HG03095 (cell line): ENCODE measurements at regions not wholly inside any gene's neighbourhood (a gene's known extent, or its start where the extent isn't known, plus 50 kb on each side); places are given as distances from the start of the nearest gene placed in this dataset.
A peak's percentile ranks its signal among the peaks of the same experiment; 100 is the strongest.
"Not testable (repeated sequence)": the region's sequence is repeated elsewhere in the genome, so short reads cannot be mapped to it uniquely, and the experiment has no call there.

Experiments
- ATAC-seq: cut with Tn5 transposase; IDR thresholded peaks from one replicate; pipeline ENCODE4 v1.9.1; 2021; ENCODE audit warnings: moderate library complexity; ENCODE audit not compliant: unreplicated experiment

DNA sequence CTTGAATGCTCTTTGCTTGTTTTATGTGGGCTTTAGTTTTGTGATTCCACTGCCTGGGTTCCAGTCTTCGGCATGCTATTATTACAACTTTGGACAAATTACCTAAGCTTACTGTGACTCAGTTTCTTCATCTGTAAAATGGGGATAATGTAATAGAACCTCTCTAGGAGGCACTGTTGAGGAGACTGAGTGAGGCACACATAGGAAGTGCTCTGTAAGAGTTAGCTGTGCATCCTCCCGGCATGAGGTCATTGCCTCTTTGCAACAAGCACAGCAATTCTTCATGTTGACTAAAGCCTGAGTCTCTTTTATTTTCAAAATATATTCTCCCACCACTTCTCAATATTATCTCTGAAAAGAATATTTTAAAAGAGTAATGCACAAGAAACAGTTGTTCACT, 227.4 kb downstream of the DLEU7 start:
- ATAC-seq, result no peak

DNA sequence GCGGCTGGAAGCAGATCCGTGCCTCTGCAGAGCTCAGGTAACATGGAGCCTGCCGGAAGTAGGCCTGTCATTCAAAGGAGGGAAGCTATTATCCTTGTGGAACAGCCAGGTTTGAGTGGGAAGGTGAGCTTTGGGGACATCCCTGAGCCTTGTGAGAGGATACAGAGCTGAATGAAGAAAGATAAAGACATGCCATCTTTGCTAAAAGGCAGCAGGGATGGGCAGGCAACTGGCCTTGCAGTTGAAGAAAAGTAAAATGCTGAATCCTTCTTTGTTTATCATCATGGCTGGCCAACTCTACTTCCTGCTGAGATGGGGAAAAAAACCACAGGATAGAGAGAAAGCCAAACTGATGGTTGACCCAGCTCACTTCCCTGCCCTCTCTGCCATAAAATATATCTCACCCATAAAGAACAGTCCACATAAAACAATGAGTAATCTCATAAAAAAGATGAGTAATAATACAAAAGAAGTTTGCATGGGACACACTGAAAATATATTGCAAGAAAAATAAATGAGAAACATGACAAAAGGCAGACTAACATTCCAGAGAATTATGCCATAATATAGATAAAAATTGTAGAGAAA, 226.3 kb downstream of the DLEU7 start:
- ATAC-seq, result no peak

GRCh38 chr13:50618206-50618605, 225.3 kb downstream of the DLEU7 start:
- no peak for ATAC-seq

GRCh38 chr13:50626101-50626547, 217.4 kb downstream of the DLEU7 start:
- ATAC-seq, result no peak

DNA sequence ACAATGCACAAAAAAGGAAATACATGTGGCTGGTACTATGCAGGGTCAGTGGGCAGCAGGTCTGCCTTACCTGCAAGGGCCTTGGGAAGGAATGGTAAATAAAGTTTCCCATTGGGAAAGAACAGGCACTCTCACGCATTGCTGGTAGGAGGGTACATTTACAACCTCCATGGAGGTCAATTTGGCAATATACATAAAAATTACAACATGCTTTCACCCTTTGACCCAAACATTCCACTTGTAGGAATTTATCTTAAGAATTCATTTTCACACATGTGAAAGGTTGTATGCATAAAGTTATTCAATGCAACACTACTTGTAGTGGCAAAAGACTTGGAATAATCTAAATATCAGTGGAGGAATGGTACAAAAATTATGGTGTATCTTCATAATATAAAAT, 216.4 kb downstream of the DLEU7 start:
- no peak for ATAC-seq

DNA sequence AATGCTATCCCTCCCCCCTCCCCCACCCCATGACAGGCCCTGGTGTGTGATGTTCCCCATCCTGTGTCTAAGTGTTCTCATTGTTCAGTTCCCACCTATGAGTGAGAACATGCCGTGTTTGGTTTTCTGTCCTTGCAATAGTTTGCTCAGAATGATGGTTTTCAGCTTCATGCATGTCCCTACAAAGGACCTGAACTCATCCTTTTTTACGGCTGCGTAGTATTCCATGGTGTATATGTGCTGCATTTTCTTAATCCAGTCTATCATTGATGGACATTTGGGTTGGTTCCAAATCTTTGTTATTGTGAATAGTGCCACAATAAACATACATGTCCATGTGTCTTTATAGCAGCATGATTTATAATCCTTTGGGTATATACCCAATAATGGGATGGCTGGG, 215.0 kb downstream of the DLEU7 start:
- ATAC-seq, result not testable (repeated sequence)

GRCh38 chr13:50629497-50629896, 214.0 kb downstream of the DLEU7 start:
- no peak for ATAC-seq

GRCh38 chr13:50629966-50630365, 213.5 kb downstream of the DLEU7 start:
- ATAC-seq, result no peak

GRCh38 chr13:50631041-50631440, 212.5 kb downstream of the DLEU7 start:
- ATAC-seq, result no peak

GRCh38 chr13:50634339-50634738, 209.2 kb downstream of the DLEU7 start:
- no peak for ATAC-seq

- peak; percentile 81 for ATAC-seq
These were observed 208.0 kb downstream of the DLEU7 start for GRCh38 chr13:50635504-50635903.

GRCh38 chr13:50636007-50636704, 207.3 kb downstream of the DLEU7 start:
- peak; percentile 79 for ATAC-seq

- no peak for ATAC-seq
These were observed 200.4 kb downstream of the DLEU7 start for GRCh38 chr13:50643060-50643459.

DNA sequence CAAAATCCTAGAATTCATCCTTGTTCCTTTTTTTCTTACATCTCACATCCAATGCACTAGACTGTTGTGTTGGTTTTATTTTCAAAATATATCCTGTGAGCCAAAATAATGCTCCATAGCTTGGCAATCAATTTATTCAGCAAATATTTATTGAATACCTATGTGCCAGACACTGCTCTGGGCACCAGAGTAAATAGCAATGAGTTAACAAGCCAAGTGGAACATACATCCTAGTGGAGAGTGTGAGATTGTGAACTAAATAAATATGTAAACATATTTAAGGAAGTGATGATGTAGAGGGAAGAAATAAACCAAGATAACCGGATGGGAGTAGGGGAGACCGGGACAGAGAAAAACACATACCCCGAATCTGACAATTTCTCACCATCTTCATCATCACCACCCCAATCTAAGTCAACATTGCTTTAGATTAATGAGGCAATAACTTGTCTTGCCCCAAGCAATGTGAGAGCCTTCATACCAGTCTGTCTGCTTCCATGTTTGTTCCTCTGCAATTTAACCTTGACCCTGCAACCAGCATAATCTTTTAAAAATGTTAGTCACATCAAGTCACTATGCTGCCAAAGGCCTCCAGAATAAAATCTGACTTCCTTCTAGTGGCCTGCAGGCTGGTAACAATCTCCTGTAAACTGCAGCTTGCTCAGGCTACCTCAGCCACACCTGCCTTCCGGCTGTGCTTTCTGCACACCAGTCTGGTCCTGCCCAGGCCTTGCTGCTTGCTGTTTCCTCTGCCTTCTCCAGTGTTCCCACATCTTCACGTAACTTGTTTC, 199.2 kb downstream of the DLEU7 start:
- ATAC-seq, result no peak

DNA sequence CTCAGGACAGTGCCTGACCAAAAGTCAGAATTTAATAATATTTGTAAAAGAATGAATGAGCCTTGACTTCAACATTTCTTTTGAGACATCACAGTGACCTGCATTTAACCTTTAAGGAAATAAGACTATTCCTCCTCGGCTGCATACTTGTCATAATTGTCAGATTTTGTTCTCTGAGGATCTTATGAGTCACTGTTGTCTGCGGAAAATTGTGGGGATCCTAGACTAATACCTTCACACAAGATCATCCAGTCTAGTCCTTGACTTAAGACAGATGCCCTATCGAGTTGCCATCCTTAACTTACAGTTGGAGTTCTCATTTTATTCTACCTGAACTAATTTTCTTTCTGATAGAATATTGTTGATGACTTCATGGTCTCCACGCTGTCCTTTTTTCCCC, 198.4 kb downstream of the DLEU7 start:
- no peak for ATAC-seq

- ATAC-seq, result no peak
These were observed 197.4 kb downstream of the DLEU7 start for GRCh38 chr13:50646070-50646469.

DNA sequence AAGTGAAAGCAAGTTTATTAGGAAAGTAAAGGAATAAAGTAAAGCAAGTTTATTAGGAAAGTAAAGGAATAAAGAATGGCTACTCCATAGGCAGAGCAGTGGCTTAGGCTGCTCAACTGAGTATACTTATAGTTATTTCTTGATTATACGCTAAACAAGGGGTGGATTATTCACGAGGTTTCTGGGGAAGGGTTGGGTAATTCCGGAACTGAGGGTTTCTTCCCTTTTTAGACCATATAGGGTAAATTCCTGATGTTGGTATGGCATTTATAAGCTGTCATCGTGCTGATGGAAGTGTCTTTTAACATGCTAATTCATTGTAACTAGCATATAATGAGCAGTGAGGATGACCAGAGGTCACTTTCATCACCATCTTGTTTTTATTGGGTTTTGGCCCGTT, 194.3 kb downstream of the DLEU7 start:
- ATAC-seq, result no peak

GRCh38 chr13:50650592-50651504, 192.6 kb downstream of the DLEU7 start:
- no peak for ATAC-seq

GRCh38 chr13:50651922-50652321, 191.6 kb downstream of the DLEU7 start:
- no peak for ATAC-seq

- no peak for ATAC-seq
These were observed 189.2 kb downstream of the DLEU7 start for GRCh38 chr13:50654331-50654730.

GRCh38 chr13:50661881-50662280, 181.6 kb downstream of the DLEU7 start:
- ATAC-seq, result not testable (repeated sequence)
